PC-9 (cell line): ENCODE measurements at regions not wholly inside any gene's neighbourhood (a gene's known extent, or its start where the extent isn't known, plus 50 kb on each side); places are given as distances from the start of the nearest gene placed in this dataset.

ENCODE experiments used
- BruUV-seq: library from RNA; stranded (reverse); fragments of 400-500 nt; replicated peaks from 2 replicates; lab custom pipeline; 2021; lab: Mats Ljungman, UMichigan
- CTCF ChIA-PET: fragments of 300-600 bp; sonication (Branson Sonifier 250); formaldehyde crosslinking; loops from one replicate; lab custom pipeline; 2022; ENCODE audit warnings: antibody characterized with exemption; lab: Charles Lee
- POLR2A ChIA-PET: fragments of 300-600 bp; sonication (Branson Sonifier 250); formaldehyde crosslinking; loops from one replicate; lab custom pipeline; 2022; ENCODE audit warnings: antibody characterized with exemption; ENCODE audit not compliant: unreplicated experiment; lab: Charles Lee
- DNase-seq, 2 experiments: peaks; one replicate each; pipeline versions ENCODE4 v3.0.0 to v3.0.0-alpha.2; 2015 to 2022; ENCODE audit warnings: mixed read lengths in 1 of 2
- H2AFZ ChIP-seq: fragments of 200-600 bp; sonication (generic); 2 replicates; pipeline ENCODE4 v1.8.1; 2017; ENCODE audit warnings: antibody characterized with exemption
- H3F3A ChIP-seq: fragments of 200-600 bp; sonication (generic); 2 replicates; pipeline ENCODE4 v1.8.1; 2017; ENCODE audit warnings: antibody characterized with exemption, mild to moderate bottlenecking, low read depth; ENCODE audit not compliant: insufficient read depth
- H3K27ac ChIP-seq: fragments of 200-600 bp; sonication (generic); 2 replicates; pipeline ENCODE4 v1.6.1; 2016; ENCODE audit warnings: mixed run types
- H3K27me3 ChIP-seq: fragments of 200-600 bp; sonication (generic); 2 replicates; pipeline ENCODE4 v1.6.1; 2016; ENCODE audit warnings: low read depth, mixed run types; ENCODE audit not compliant: insufficient read depth
- H3K36me3 ChIP-seq: fragments of 200-600 bp; sonication (generic); 2 replicates; pipeline ENCODE4 v1.6.1; 2016; ENCODE audit warnings: low read depth, mixed run types
- H3K4me1 ChIP-seq: fragments of 200-600 bp; sonication (generic); replicated peaks from 2 replicates; pipeline ENCODE4 v1.6.1; 2016; ENCODE audit warnings: mixed run types; ENCODE audit not compliant: insufficient read depth
- H3K4me2 ChIP-seq: fragments of 200-600 bp; sonication (generic); 2 replicates; pipeline ENCODE4 v1.6.1; 2017; ENCODE audit warnings: mixed run types
- H3K4me3 ChIP-seq: fragments of 200-600 bp; sonication (generic); 2 replicates; pipeline ENCODE4 v1.6.1; 2016; ENCODE audit warnings: mixed run types
- H3K79me2 ChIP-seq: fragments of 200-600 bp; sonication (generic); 2 replicates; pipeline ENCODE4 v1.6.1; 2017; ENCODE audit warnings: low read depth, mixed run types
- H3K9me2 ChIP-seq: fragments of 200-600 bp; sonication (generic); 2 replicates; pipeline ENCODE4 v1.8.1; 2017; ENCODE audit warnings: mild to moderate bottlenecking; ENCODE audit not compliant: insufficient read depth
- H3K9me3 ChIP-seq: fragments of 200-600 bp; sonication (generic); 2 replicates; pipeline ENCODE4 v1.8.1; 2016; ENCODE audit warnings: low read depth; ENCODE audit not compliant: insufficient read depth
- H4K20me1 ChIP-seq: fragments of 200-600 bp; sonication (generic); 2 replicates; pipeline ENCODE4 v1.8.1; 2017; ENCODE audit not compliant: insufficient read depth
- EZH2 ChIP-seq: fragments of 200-600 bp; sonication (generic); IDR thresholded peaks from 2 replicates; pipeline ENCODE4 v1.8.0; 2017; ENCODE audit warnings: antibody characterized with exemption, low read depth
- intact Hi-C: fragments of 100-400 bp; cut with micrococcal nuclease; formaldehyde crosslinking; loops from one replicate; pipeline ENCODE4 v1.10.0; 2022; ENCODE audit not compliant: unreplicated experiment
- TF ChIP-seq, protein P1 (sequence below): fragments of 200-600 bp; sonication (generic); conservative IDR thresholded peaks from 2 replicates; pipeline ENCODE4 v1.6.1; 2017; ENCODE audit warnings: mixed run types, antibody characterized with exemption, mild to moderate bottlenecking, moderate library complexity

GRCh38 chr9:106296426-106296825 lies 566.5 kb upstream of the ZNF462 start:
- Histone ChIP-seq H3K27ac (no peak overlapping the region), H3K9me3 (no peaks in the 10 kb centered on the region), H3K36me3 (no peaks in the 10 kb centered on the region), H3K4me2 (no peak overlapping the region), H3K9me2 (no peaks in the 10 kb centered on the region), H3F3A (no peaks in the 10 kb centered on the region), H4K20me1 (no peaks in the 10 kb centered on the region), H3K4me1 (no peaks in the 10 kb centered on the region), H3K4me3 (no peak overlapping the region), H3K27me3 (no peaks in the 10 kb centered on the region), H2AFZ (no peak overlapping the region), H3K79me2 (no peaks in the 10 kb centered on the region)
- no peak for TF ChIP-seq EZH2
- TF ChIP-seq, protein P1, sequence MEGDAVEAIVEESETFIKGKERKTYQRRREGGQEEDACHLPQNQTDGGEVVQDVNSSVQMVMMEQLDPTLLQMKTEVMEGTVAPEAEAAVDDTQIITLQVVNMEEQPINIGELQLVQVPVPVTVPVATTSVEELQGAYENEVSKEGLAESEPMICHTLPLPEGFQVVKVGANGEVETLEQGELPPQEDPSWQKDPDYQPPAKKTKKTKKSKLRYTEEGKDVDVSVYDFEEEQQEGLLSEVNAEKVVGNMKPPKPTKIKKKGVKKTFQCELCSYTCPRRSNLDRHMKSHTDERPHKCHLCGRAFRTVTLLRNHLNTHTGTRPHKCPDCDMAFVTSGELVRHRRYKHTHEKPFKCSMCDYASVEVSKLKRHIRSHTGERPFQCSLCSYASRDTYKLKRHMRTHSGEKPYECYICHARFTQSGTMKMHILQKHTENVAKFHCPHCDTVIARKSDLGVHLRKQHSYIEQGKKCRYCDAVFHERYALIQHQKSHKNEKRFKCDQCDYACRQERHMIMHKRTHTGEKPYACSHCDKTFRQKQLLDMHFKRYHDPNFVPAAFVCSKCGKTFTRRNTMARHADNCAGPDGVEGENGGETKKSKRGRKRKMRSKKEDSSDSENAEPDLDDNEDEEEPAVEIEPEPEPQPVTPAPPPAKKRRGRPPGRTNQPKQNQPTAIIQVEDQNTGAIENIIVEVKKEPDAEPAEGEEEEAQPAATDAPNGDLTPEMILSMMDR, result no peak
- DNase-seq, result no peak
- POLR2A ChIA-PET, result no interaction called here
- intact Hi-C loops, result no loop called here
- CTCF ChIA-PET, result no interaction called here
- no TSS peak for BruUV-seq

- intact Hi-C loops, result no loop called here
These were observed 564.0 kb upstream of the ZNF462 start for GRCh38 chr9:106298997-106299396.

GRCh38 chr9:106304401-106304920 lies 558.5 kb upstream of the ZNF462 start:
- Histone ChIP-seq H3K9me3 (no peaks in the 10 kb centered on the region), H3F3A (no peaks in the 10 kb centered on the region), H3K36me3 (no peaks in the 10 kb centered on the region), H3K27ac (no peak overlapping the region), H2AFZ (no peak overlapping the region), H3K27me3 (no peaks in the 10 kb centered on the region), H3K4me3 (no peak overlapping the region), H3K79me2 (no peaks in the 10 kb centered on the region), H3K9me2 (no peaks in the 10 kb centered on the region), H3K4me2 (no peak overlapping the region), H3K4me1 (peaks cover 6% of the 10 kb centered on the region; the same call in 1 of the 2 replicates), H4K20me1 (no peaks in the 10 kb centered on the region)
- TF ChIP-seq, protein P1, result no peak
- TF ChIP-seq EZH2, result no peak
- intact Hi-C loops, result no loop called here
- DNase-seq, result no peak
- ChIA-PET POLR2A (no interaction called here), CTCF (no interaction called here)
- BruUV-seq, result no TSS peak

More at GRCh38 chr9:106298997-106299396, 564.0 kb upstream of the ZNF462 start:
- Histone ChIP-seq H3K9me2 (no peaks in the 10 kb centered on the region), H4K20me1 (no peaks in the 10 kb centered on the region), H3K79me2 (no peaks in the 10 kb centered on the region), H3F3A (no peaks in the 10 kb centered on the region), H3K4me2 (no peak overlapping the region), H3K36me3 (no peaks in the 10 kb centered on the region), H3K4me3 (no peak overlapping the region), H2AFZ (no peak overlapping the region), H3K4me1 (no peaks in the 10 kb centered on the region), H3K27me3 (no peaks in the 10 kb centered on the region), H3K27ac (no peak overlapping the region), H3K9me3 (no peaks in the 10 kb centered on the region)
- TF ChIP-seq, protein P1, result no peak
- TF ChIP-seq EZH2, result no peak
- BruUV-seq, result no TSS peak
- ChIA-PET POLR2A (no interaction called here), CTCF (no interaction called here)
- no peak for DNase-seq
